H1 (cell line): ENCODE measurements at regions not wholly inside any gene's neighbourhood (a gene's known extent, or its start where the extent isn't known, plus 50 kb on each side); places are given as distances from the start of the nearest gene placed in this dataset.

ENCODE experiments used
- CBX8 ChIP-seq: fragments of 300-800, 300-1000 bp; sonication (generic); IDR thresholded peaks from 2 replicates; pipeline ENCODE4 v1.7.1; 2016; ENCODE audit warnings: low read depth, low read length, borderline replicate concordance
- RBBP5 ChIP-seq: IDR thresholded peaks from 2 replicates; pipeline ENCODE4 v1.7.1; 2012; ENCODE audit warnings: low read depth, mild to moderate bottlenecking, inconsistent platforms, low read length, moderate library complexity, borderline replicate concordance
- TBP ChIP-seq: IDR thresholded peaks from 2 replicates; pipeline ENCODE4 v1.6.1; 2011; ENCODE audit warnings: low read depth, low read length, improper control_type of control experiment
- TCF12 ChIP-seq: IDR thresholded peaks from 2 replicates; pipeline ENCODE4 v1.6.1; 2011; ENCODE audit warnings: low read depth, mild to moderate bottlenecking, low read length

DNA sequence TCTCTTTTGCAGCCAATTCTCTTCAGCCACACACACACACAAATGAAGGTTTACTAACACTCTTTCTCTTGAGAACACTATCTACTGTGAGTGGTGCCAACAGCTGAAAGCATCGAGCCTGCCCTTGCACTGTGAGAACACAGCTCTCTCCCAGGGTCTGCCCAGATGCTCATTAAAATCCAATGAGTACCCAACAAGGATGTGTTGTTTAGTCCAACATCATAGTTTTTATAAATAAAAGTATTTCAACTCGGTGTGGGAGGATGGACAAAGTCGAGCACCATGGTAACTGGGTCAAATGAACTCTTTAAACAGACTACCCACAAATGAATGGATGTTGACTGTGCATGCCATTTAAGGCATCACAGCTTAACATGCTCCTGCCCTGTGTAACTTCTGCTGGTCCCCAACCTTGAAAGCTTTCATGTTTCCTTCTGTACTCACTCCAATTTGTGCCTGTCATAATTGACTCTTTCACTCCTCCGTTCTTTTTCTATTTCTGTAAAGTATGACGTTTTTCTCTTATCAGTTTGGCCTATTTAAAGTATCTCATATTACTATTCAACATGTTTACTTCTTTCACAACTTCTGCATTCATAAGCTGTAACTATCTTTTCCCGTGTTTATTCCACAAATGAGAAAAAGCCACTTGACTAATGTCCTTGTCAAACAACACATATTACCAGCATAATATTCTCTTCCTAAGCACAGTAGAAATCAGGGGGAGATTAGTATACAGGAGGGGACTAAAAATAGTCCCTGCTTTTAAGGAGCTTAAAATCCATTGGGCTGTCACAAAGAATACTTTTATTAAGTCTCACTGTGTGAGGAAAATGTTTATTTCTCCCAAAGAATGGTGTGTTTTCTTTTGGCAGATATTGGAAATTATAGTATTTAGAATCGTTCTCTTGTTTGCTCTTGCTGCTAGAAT lies 215.4 kb downstream of the RFPL4B start (continued):
- TF ChIP-seq CBX8 (no peak), TBP (no peak), RBBP5 (no peak), TCF12 (no peak)
